HCT116 (cell line): ENCODE measurements at regions not wholly inside any gene's neighbourhood (a gene's known extent, or its start where the extent isn't known, plus 50 kb on each side); places are given as distances from the start of the nearest gene placed in this dataset.

ENCODE experiments used
- CTCF ChIP-seq, 3 experiments: fragments of 200-600 bp in 1 of 3; sonication (generic) in 1 of 3; IDR thresholded peaks in 2 of 3; conservative IDR thresholded peaks in 1 of 3; 2 replicates each; pipeline ENCODE4 v1.5.1; 2012 to 2017; ENCODE audit warnings: low read depth in 2 of 3, low read length in 2 of 3, antibody characterized with exemption in 1 of 3, borderline replicate concordance in 1 of 3, control low read depth in 1 of 3, mild to moderate bottlenecking in 1 of 3, mixed read lengths in 1 of 3, mixed run types in 1 of 3, moderate library complexity in 1 of 3; ENCODE audit not compliant: insufficient read depth in 1 of 3
- EZH2 ChIP-seq: fragments of 200-600 bp; sonication (generic); IDR thresholded peaks from 2 replicates; pipeline ENCODE4 v1.6.1; 2017; ENCODE audit warnings: antibody characterized with exemption, mixed run types
- JUND ChIP-seq: IDR thresholded peaks from 2 replicates; pipeline ENCODE4 v1.6.1; 2012
- SIN3A ChIP-seq: IDR thresholded peaks from 2 replicates; pipeline ENCODE4 v1.6.1; 2012; ENCODE audit warnings: low read depth
- YY1 ChIP-seq: IDR thresholded peaks from 2 replicates; pipeline ENCODE4 v1.6.1; 2011; ENCODE audit warnings: low read length, low read depth, moderate library complexity, mild to moderate bottlenecking; ENCODE audit not compliant: insufficient replicate concordance; ENCODE audit errors: extremely low read depth
- TF ChIP-seq, protein P1 (sequence below): IDR thresholded peaks from 2 replicates; pipeline ENCODE4 v1.6.1; 2012; ENCODE audit warnings: low read depth

- TF ChIP-seq, protein P1, sequence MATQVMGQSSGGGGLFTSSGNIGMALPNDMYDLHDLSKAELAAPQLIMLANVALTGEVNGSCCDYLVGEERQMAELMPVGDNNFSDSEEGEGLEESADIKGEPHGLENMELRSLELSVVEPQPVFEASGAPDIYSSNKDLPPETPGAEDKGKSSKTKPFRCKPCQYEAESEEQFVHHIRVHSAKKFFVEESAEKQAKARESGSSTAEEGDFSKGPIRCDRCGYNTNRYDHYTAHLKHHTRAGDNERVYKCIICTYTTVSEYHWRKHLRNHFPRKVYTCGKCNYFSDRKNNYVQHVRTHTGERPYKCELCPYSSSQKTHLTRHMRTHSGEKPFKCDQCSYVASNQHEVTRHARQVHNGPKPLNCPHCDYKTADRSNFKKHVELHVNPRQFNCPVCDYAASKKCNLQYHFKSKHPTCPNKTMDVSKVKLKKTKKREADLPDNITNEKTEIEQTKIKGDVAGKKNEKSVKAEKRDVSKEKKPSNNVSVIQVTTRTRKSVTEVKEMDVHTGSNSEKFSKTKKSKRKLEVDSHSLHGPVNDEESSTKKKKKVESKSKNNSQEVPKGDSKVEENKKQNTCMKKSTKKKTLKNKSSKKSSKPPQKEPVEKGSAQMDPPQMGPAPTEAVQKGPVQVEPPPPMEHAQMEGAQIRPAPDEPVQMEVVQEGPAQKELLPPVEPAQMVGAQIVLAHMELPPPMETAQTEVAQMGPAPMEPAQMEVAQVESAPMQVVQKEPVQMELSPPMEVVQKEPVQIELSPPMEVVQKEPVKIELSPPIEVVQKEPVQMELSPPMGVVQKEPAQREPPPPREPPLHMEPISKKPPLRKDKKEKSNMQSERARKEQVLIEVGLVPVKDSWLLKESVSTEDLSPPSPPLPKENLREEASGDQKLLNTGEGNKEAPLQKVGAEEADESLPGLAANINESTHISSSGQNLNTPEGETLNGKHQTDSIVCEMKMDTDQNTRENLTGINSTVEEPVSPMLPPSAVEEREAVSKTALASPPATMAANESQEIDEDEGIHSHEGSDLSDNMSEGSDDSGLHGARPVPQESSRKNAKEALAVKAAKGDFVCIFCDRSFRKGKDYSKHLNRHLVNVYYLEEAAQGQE, result no peak
- TF ChIP-seq CTCF (IDR thresholded peaks at IDR 0.05 in 2 of 3, conservative IDR thresholded peaks at IDR 0.05 in 1 of 3; ENCODE audit: borderline replicate concordance in 1 of 3, insufficient read depth in 1 of 3, low read depth in 2 of 3, low read length in 2 of 3), result no peak
- no peak for TF ChIP-seq EZH2
- TF ChIP-seq YY1, result no peak
- no peak for TF ChIP-seq SIN3A
- TF ChIP-seq JUND, result no peak
Measured at GRCh38 chr2:15841776-15842560, 98.4 kb upstream of the MYCN start.
